Fibroblast of villous mesenchyme (primary cell): ENCODE measurements at regions not wholly inside any gene's neighbourhood (a gene's known extent, or its start where the extent isn't known, plus 50 kb on each side); places are given as distances from the start of the nearest gene placed in this dataset.

Source experiments
- DNase-seq: peaks from one replicate; pipeline ENCODE4 v3.0.0-alpha.2; 2010; ENCODE audit warnings: low read depth
- H3K4me3 ChIP-seq: 2 replicates; pipeline ENCODE4 v1.5.1; 2011; ENCODE audit warnings: low read depth, mild to moderate bottlenecking, low read length
- CTCF ChIP-seq: IDR thresholded peaks from 2 replicates; pipeline ENCODE4 v1.5.1; 2012; ENCODE audit warnings: low read depth, mild to moderate bottlenecking, low read length; ENCODE audit not compliant: insufficient read depth

- TF ChIP-seq CTCF = no peak
- no peak overlapping the region for H3K4me3 ChIP-seq
- DNase-seq = no peak
Observed at GRCh38 chr6:169985121-169986015, 233.9 kb downstream of the ERMARD start.

GRCh38 chr6:169984181-169985120, 233.0 kb downstream of the ERMARD start:
- no peak overlapping the region for H3K4me3 ChIP-seq
- TF ChIP-seq CTCF = no peak
- no peak for DNase-seq

- TF ChIP-seq CTCF = no peak
- no peak overlapping the region for H3K4me3 ChIP-seq
Observed at GRCh38 chr6:169983651-169984050, 232.2 kb downstream of the ERMARD start.

GRCh38 chr6:169982461-169983386, 231.3 kb downstream of the ERMARD start:
- no peak for TF ChIP-seq CTCF
- H3K4me3 ChIP-seq = no peak overlapping the region
- DNase-seq = no peak

More at GRCh38 chr6:169983651-169984050, 232.2 kb downstream of the ERMARD start:
- DNase-seq = no peak

GRCh38 chr6:169981969-169982368, 230.5 kb downstream of the ERMARD start:
- TF ChIP-seq CTCF = no peak
- no peak overlapping the region for H3K4me3 ChIP-seq
- no peak for DNase-seq

GRCh38 chr6:169981568-169981967, 230.1 kb downstream of the ERMARD start:
- no peak for TF ChIP-seq CTCF
- no peak for DNase-seq
- H3K4me3 ChIP-seq = no peak overlapping the region
